ENCODE measurements at regions not wholly inside any gene's neighbourhood (a gene's known extent, or its start where the extent isn't known, plus 50 kb on each side); places are given as distances from the start of the nearest gene placed in this dataset.

GRCh38 chr2:6421888-6422287, 443.8 kb downstream of the CMPK2 start:
- Histone ChIP-seq H3K4me3 (no peak overlapping the region), H3K27ac (no peak overlapping the region), H3K27me3 (no peaks in the 10 kb centered on the region), H3K9me3 (peaks cover 0 to 4% (median 0%) of the 10 kb centered on the region in 3 donors), H3K4me1 (no peaks in the 10 kb centered on the region), H3K36me3 (no peaks in the 10 kb centered on the region)
- TF ChIP-seq CTCF (IDR thresholded peaks at IDR 0.05) (no peak), POLR2A (IDR thresholded peaks at IDR 0.05) (no peak)
- 73 to 78% methylated on average over 4 of the region's 4 CpGs for WGBS, 2 donors
- intact Hi-C loops (cut with DNase I) = no loop called here
- DNase-seq = no peak

- no peaks in the 10 kb centered on the region for H3K4me1 ChIP-seq
- H3K4me3 ChIP-seq = no peak overlapping the region
- intact Hi-C loops (cut with DNase I) = no loop called here
- H3K27me3 ChIP-seq = no peaks in the 10 kb centered on the region
- H3K27ac ChIP-seq = no peak overlapping the region
- 70 to 83% methylated on average over 1 of the region's 1 CpG for WGBS, 2 donors
- no peak for DNase-seq
- TF ChIP-seq CTCF (IDR thresholded peaks at IDR 0.05) (no peak), POLR2A (IDR thresholded peaks at IDR 0.05) (no peak)
- no peaks in the 10 kb centered on the region for H3K36me3 ChIP-seq
- peaks cover 0 to 4% (median 0%) of the 10 kb centered on the region in 3 donors for H3K9me3 ChIP-seq
These were observed 442.6 kb downstream of the CMPK2 start for GRCh38 chr2:6423157-6423556.

GRCh38 chr2:6423944-6424343, 441.8 kb downstream of the CMPK2 start:
- TF ChIP-seq CTCF (IDR thresholded peaks at IDR 0.05) (no peak), POLR2A (IDR thresholded peaks at IDR 0.05) (no peak)
- 32 to 47% methylated on average over 6 of the region's 6 CpGs for WGBS, 2 donors

GRCh38 chr2:6425032-6425431, 440.7 kb downstream of the CMPK2 start:
- peaks cover 0 to 4% (median 0%) of the 10 kb centered on the region in 3 donors for H3K9me3 ChIP-seq
- H3K36me3 ChIP-seq = no peaks in the 10 kb centered on the region
- no peaks in the 10 kb centered on the region for H3K27me3 ChIP-seq
- H3K27ac ChIP-seq = no peak overlapping the region
- no peaks in the 10 kb centered on the region for H3K4me1 ChIP-seq
- TF ChIP-seq CTCF (IDR thresholded peaks at IDR 0.05) (no peak), POLR2A (IDR thresholded peaks at IDR 0.05) (no peak)
- no peak for DNase-seq
- intact Hi-C loops (cut with DNase I) = no loop called here
- WGBS, 2 donors = 75 to 81% methylated on average over 3 of the region's 3 CpGs
- no peak overlapping the region for H3K4me3 ChIP-seq

More at GRCh38 chr2:6423944-6424343, 441.8 kb downstream of the CMPK2 start:
- H3K9me3 ChIP-seq = peaks cover 0 to 4% (median 0%) of the 10 kb centered on the region in 3 donors
- H3K36me3 ChIP-seq = no peaks in the 10 kb centered on the region
- no peak overlapping the region for H3K4me3 ChIP-seq
- no peak overlapping the region for H3K27ac ChIP-seq
- no peak for DNase-seq
- intact Hi-C loops (cut with DNase I) = no loop called here
- H3K27me3 ChIP-seq = no peaks in the 10 kb centered on the region
- no peaks in the 10 kb centered on the region for H3K4me1 ChIP-seq

- H3K9me3 ChIP-seq = no peaks in the 10 kb centered on the region
- intact Hi-C loops (cut with DNase I) = no loop called here
- no peak for DNase-seq
These were observed 436.3 kb downstream of the CMPK2 start for GRCh38 chr2:6429210-6429986.

More at GRCh38 chr2:6429210-6429986, 436.3 kb downstream of the CMPK2 start:
- Histone ChIP-seq H3K27ac (no peak overlapping the region), H3K27me3 (no peaks in the 10 kb centered on the region), H3K4me3 (no peak overlapping the region), H3K4me1 (no peaks in the 10 kb centered on the region), H3K36me3 (no peaks in the 10 kb centered on the region)
- 70 to 77% methylated on average over 19 of the region's 19 CpGs for WGBS, 2 donors
- TF ChIP-seq POLR2A (IDR thresholded peaks at IDR 0.05) (no peak), CTCF (IDR thresholded peaks at IDR 0.05) (no peak)

Data from esophagus squamous epithelium (tissue), 5 donors.